ENCODE measurements at regions not wholly inside any gene's neighbourhood (a gene's known extent, or its start where the extent isn't known, plus 50 kb on each side); places are given as distances from the start of the nearest gene placed in this dataset.

GRCh38 chr22:23411739-23412138 lies 168.4 kb downstream of the IGLL1 start:
- TF ChIP-seq CTCF (conservative IDR thresholded peaks at IDR 0.05; ENCODE audit: low read depth, low read length), result no peak
- TF ChIP-seq EZH2 (IDR thresholded peaks at IDR 0.05; ENCODE audit: borderline replicate concordance, low read depth, low read length, poor library complexity, severe bottlenecking), result no peak
